HG03378 (cell line): ENCODE measurements at regions not wholly inside any gene's neighbourhood (a gene's known extent, or its start where the extent isn't known, plus 50 kb on each side); places are given as distances from the start of the nearest gene placed in this dataset.

Source experiments
- ATAC-seq: cut with Tn5 transposase; IDR thresholded peaks from one replicate; pipeline ENCODE4 v1.9.1; 2021; ENCODE audit warnings: mild to moderate bottlenecking, moderate library complexity; ENCODE audit not compliant: unreplicated experiment

DNA sequence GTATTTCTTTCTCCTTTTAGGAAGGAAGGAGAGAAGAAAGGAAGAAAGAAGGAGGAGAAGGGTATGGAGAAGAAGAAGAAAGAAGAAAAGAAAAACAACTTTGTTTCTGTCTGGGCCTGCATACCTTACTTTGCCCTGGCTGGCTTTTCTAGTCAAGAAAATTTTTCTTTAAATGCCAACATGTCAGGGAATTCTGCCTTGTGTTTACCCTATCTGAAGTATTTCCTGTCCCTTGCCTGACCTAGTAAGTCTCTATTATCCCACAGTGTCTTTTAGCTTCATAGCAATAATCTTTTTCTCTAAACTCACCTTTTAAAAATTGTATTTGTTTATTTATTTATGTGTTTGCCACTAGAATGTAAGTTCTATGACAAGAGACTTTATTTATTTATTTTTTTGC, 1864.1 kb downstream of the EFNA5 start:
- ATAC-seq = no peak

DNA sequence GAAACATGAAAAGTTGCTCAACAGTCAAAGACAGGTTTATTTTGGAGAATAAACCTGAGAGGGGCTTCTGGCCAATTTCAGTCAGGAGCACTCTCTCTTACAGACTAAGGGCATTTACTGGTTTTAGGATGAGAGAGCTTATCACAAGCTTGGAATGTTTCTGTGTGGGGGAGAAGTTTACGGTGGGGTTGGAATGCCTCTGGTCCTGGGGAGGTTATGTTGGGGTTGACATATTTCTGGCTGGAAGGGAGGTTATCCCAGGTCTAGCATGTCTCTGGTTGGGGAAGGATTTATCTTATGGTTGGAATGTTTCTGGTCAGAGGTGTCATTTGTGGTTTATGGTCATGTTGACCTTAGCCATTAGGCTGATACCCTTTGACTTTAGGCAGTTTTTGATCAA, 1867.3 kb downstream of the EFNA5 start:
- ATAC-seq = no peak

DNA sequence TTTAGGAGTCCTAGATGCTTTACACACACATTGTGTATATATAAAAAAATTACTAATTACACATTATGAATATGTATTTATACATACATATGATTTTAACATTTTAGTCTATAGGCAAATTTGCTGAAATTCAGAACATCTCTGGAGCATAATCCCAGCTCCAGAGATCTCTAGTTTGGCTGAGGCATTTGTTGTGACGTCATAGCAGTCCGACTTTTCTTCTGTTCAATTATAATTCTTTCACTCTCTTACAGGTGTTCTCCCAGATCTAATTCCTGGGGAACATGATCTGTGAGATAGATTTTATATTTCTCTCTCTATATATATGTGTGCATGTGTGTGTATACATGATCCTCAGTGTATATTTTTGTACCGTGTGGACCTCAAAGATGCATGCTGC, 1876.2 kb downstream of the EFNA5 start:
- no peak for ATAC-seq

DNA sequence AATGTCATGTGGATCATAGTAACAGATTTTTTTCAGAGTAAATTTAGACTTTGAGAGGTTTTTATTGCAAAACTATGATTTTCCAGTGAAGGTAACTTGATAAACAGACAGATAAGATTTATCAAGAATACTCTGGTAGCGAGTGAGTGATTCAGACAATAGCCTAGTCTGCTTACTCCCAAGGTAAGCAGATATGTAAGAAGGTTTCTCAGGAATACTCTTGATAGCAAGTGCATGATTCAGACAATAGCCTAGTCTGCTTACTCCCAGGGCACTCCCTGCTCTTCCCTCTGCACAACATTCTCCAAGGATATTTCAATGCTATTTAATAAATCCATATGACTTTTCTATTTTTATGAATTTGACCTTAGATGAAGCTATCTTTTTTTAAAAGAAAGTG, 1881.5 kb downstream of the EFNA5 start:
- ATAC-seq = no peak

DNA sequence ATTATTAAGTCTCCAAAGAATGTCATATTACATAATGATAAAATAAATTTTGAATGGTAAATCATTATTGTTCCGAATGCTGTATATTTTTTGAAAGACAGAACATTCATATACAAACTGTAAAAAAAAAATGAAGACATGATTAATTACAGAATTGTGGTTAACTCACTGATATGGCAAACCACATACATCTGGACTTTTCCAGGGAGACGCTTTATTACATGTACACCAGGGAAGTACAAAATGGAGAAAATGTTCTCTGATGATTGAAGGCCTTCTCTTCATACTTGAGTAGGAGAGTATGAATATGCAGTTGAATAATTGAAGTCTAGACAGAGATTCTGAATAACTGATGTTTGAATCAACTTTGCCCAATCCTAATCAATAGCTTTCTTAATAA, 1886.9 kb downstream of the EFNA5 start:
- no peak for ATAC-seq

DNA sequence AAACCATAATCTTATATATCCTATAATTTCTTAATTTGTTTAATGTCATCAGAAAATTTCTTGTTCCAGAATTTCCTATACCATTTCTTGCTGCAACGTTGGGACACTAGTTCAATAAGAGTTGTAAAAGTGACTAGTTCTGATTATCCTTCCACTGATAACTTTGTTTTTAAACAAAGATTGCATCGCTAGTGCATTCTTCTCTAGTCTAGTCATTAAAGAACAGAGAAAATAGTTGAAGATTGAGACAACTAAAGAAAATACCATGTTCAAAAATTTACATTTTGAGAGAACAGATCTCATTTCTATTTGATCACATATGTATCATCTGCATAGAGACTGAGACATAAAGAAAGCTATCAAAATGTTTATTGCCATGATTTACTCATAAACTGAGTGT, 1888.2 kb downstream of the EFNA5 start:
- ATAC-seq = no peak

DNA sequence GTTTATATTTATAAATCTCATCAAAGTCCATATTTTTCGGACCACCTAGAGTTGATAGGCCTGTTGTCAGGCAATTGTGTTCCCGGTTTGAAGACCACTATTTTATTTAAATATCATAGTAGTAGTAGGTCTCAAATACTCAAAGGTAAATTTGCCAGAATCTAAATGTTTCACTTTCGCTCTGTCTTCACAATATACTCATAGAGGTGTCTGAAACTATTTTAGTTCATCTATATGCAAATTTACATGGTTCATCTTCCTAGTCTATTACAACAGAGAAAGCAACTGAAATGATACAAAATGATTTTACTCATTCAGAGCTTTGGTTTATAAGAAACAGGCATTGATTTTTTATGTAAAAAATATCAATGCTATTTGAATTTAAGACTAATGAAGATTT, 1897.5 kb downstream of the EFNA5 start:
- no peak for ATAC-seq

DNA sequence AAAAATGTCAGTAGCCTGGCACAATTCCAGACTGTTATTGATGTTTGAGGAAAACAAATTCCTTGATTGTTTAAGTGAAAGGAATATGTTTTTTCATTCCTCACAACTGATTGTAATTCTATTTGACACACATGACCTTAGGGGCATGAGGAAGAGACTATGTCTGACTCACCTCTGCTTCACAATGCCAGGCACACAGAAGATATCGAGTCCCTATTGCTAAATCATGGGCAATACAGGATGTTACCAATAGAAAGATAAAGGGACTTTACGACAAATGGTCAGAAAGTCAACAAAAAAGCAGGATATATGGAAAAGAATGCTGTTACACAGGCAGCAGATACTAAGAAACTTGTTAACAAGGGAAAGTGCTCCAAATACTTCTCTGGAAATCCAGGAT, 1903.5 kb downstream of the EFNA5 start:
- no peak for ATAC-seq

DNA sequence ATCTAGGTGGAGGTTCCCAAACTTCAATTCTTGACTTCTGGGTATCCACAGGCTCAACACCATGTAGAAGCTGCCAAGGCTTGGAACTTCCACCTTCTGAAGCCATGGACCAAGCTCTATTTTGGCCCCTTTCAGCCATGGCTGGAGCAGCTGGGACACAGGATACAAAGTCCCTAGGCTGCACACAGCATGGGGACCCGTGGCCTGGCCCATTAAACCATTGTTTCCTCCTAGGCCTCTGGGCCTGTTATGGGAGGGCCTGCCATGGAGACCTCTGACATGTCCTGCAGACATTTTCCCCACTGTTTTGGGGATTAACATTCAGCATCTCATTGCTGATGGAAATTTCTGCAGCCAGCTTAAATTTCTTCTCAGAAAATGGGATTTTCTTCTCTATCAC, 1908.0 kb downstream of the EFNA5 start:
- ATAC-seq = no peak

DNA sequence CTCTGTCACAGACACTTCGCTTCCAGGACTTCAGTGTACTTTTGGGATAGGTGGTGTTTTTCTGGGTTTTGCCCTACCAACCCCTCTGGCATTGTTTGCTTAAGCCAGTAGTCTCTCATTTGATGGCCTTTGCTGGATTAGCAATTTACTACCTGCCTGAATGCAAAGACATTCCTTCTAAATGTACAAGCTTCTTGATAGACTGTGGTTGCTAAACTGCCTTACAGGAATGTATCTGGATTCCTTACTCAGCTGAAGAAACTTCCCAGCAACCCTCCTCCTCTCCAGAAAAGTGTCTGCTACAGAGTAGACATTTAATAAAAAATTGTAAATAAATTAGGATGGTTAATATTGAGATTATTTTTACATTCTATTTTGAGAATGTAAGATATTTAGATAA, 1916.7 kb downstream of the EFNA5 start:
- ATAC-seq = no peak

DNA sequence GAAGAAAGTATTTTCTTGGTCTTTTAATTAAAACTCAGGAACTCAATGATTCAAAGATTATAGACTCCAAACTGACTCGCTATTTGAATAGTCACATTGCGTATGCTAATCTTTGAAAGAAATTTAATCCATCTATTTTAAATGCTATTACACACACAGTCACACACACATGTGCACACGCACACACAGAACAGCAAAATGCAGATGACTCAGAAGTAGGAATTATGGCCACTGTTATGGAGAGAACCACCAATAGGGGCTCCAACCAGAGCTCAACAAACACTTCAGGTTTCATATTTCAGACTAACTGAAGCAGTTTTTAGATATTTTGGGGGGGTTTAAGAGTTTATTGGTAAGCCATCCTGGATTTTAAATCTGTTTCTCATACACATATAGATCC, 1917.9 kb downstream of the EFNA5 start:
- no peak for ATAC-seq

DNA sequence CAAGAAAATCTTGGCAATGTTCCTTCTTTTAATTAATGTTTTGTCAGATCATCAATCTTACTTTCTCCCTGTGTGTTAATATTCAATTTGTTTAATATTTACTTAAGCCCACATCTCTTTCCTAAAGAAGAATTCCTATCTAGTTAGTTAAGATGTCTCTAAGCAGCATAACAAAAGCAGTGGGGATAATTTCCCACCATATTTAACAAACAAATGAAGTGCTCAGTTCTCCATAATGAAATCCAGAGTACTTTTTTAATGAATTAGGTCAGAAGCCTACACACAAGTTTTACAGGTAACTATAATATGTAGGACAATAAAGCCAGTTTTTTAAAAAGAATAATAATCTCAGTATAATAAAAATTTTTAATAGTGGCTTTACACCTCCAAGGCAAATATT, 1918.8 kb downstream of the EFNA5 start:
- no peak for ATAC-seq

DNA sequence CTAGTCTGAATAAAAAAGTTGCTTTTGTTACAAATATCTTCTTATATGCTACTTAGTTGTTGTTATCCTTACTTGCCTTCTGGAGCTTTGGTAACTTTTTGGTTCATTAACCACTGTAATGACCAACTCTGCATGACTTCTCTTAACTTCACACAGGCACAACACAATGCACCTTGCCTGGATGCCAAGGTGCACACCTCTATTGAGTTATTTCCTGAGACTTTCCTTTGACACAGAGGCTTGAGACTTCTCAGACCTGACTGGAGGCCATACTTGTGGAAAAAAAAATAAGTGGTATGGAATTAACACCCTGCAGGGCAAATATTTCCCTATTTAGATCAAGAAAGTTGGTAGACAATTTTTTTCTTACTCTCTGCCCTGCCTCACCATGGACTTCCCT, 1925.6 kb downstream of the EFNA5 start:
- ATAC-seq = no peak

DNA sequence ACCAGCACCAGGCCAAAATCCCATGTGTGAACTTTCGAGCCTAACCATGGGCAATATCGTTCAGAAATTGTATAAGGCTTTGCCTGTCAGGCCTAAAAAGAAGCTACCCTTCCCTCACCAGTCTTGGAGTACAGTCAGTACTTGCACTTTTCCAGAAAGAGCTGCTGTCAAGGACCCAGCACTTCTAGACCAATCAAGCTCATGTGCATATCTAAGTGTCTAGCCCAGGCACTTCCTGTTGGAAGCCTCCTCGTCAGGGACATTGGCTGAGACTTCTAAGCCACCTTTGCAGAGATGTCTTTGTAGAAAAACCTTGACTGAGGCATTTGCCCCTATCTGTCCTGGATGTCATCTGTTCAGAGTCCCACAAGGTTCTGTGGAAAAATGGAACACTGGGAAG, 1930.5 kb downstream of the EFNA5 start:
- ATAC-seq = no peak

DNA sequence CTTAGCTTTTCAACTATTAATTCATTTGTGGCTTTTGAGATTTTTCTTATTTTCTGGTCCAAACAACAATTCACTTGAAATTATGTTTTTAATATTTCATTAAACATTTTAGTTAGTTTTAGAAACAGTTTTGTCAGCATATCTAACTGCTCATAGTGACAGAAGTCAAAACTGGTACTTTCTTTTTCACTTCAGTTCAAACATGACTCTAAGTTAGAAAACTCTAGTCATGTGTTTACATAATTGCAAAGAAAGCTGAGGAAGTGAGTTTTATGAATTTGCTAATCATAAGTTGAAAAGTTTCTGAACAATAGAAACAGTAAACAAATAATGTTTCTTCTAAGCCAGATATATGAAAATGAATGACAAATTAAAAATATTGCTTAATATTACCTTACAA, 1931.0 kb downstream of the EFNA5 start:
- no peak for ATAC-seq

DNA sequence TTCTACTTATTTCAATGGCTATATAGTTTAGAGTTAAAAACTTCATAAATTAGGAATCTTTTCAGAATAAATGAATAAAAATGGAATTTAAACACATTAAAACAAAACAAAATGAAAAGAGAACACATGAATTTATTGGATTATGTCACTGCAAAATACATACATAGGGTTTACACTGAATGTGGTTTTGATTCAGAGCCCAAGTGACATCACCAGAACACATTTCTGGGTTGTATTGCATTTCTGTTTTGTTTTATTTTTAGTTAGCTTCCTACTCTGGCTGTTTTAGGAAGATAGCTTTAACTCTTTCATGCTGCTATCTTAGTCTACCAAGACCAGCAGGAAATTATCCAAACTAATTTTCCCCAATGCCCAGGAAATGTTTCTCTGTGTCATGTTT, 1935.0 kb downstream of the EFNA5 start:
- ATAC-seq = no peak

DNA sequence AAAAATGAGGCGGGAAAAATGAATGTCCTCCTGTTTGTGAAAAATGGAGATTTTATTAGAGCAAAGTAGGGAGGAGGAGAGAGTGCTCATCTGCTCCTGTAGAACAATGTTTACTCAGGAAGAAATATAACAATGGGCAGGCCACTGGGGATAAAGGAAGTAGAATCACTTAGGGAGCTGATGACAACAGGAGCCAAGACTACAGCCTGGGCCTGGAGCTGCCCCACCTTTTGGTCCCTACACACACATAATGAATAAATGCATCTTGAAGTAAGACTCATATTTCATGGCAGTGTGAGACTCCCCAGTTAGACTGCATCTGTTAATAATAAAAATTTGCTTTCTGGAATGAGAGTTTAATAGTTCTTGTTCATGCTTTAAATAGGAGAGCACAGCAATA, 1939.8 kb downstream of the EFNA5 start:
- ATAC-seq = no peak

DNA sequence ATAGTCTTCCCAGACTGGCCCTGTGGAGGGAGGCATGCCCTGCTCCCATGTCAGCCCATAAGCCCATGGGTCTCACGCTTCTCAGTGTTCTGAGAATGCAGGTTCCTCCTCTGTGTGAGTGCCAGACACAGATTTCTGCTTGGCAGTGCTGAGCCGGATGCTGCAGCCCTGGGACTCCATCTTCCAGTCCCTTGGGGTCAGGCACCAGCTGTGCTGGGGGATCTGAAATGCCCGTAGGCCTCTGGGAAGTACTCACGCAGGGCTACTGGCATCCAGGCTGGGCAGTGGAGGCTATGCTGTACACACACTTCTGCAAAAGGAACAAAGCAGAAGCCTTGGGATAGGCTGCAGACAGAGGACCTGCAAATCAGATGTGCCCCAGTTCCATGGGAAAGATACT, 1944.6 kb downstream of the EFNA5 start:
- ATAC-seq = no peak

DNA sequence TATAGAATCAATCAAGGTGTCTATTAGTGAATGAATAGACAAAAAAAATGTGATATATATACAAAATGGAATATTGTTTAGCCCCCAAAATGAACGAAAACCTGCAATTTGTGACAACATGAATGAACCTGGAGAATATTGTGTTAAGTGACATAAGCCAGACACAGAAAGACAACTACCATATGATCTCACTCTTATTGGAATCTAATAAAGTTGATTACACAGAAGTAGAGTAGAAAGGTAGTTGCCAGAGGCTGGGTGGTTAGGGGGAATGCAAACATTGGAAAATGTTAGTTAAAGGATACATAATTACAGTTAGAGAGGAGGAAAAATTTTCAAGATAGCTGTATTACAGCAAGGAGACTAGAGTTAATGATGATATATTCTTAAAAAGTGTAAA, 1962.3 kb downstream of the EFNA5 start:
- ATAC-seq = no peak

DNA sequence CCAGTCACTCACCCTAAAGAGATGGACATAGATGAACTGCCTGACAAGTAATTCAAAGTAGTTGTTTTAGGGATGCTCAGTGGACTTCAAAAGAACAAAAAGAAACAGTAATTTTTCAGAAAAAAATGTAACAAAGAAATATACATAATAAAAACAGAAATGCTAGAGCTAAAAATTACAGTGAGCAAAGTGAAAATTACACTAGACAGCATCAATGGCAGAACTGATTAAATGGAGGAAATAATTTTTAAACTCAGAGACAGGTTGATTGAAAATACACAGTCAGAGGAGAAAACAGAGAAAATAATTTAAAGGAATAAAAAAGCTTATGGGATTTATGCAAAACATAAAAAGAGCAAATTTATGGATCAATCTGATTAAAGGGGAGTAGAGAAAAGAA, 1968.4 kb downstream of the EFNA5 start:
- no peak for ATAC-seq

DNA sequence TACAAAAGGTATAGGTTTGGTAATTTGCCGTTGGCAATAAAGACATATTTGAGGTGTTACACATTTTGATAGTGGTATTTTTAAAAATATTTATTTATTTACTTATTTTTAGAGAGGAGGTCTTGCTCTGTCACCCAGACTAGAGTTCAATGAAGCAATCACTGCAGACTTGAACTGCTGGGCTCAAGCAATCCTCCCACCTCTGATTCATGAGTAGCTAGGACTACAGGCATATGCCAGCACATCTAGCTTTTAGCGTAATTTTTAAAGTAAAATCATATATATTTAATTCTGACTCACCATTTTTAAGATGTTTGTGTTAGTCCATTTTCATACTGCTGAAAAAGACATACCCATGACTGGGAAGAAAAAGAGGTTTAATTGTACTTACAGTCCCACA, 1974.3 kb downstream of the EFNA5 start:
- no peak for ATAC-seq

DNA sequence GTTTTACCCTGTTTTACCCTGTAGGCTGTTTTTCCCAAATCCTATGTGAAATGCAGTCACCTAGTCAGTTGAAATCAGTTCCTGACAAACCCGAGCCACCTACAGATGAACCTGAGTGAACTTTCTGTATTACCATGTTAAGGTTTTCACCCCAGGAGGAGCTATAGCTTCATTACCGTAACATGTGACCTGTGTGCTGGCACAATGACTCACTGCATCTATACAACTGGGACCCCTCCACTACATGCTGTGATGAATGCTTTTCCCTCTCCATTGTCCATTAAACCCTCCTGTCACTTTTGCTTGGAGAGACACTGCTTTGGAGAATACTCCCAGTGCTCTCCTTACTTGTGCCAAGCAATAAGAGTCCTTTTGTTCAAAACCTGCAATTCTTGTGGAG, 1974.8 kb downstream of the EFNA5 start:
- ATAC-seq = no peak

DNA sequence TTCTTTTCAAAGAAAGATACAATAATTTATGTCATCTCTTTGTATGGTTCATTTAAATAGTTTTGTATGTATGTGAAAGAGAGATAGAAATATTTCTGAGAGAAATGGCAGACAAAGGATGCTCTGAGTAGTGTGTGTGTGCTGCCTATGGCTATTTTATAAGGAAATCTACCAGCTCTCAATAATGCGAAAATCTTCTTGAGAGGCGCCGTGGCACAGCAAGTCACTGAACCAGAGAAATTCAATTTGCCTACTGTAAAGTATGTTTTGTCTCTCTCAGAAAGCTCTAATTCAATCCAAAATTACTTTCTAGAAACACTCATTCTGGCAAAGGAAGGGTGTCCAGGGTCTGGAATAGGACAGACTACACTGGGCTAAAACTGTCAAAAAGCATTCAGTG, 1981.1 kb downstream of the EFNA5 start:
- ATAC-seq = no peak

DNA sequence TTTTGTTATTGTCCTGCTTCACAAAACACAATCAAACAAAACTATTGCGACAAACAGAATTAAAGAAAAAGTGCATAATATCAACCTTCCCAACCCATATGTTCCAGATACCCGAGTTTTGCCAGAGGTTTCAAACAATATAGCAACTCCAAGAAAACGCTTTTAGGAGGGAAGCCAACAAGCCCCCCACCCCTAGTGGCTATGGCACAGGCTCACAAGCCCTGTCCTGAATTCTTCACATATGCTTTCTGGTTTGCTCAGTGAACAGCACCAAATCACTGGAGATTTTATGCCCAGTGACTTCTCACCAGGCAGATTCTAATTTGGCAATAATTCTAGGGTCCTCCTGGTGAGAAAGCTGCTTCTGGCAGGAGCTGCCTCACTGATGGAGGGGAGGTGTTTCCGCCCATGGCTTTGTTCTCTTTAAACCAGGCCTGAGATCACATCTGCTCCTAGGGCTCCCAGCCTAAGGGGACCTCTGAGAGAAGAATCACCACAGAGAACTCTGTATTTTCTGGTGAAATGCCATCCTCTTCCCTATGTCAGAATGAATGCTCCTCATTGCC, 1982.4 kb downstream of the EFNA5 start:
- ATAC-seq = no peak
